CD14-positive monocyte (primary cell): ENCODE measurements at regions not wholly inside any gene's neighbourhood (a gene's known extent, or its start where the extent isn't known, plus 50 kb on each side); places are given as distances from the start of the nearest gene placed in this dataset.

Source experiments
- DNase-seq, 3 donors: peaks; one replicate each; pipeline ENCODE4 v3.0.0-alpha.2; 2011 to 2022
- H2AFZ ChIP-seq: 2 replicates; pipeline ENCODE4 v1.6.0; 2012; ENCODE audit warnings: mild to moderate bottlenecking, low read depth, low read length, inconsistent platforms; ENCODE audit not compliant: insufficient read depth, poor library complexity, severe bottlenecking
- H3K27ac ChIP-seq, 2 donors: 1 replicate in 1 of 2; 2 replicates in 1 of 2; pipeline ENCODE4 v1.5.1; 2012 to 2013; ENCODE audit warnings: low read length in 2 of 2, control low read depth in 1 of 2, inconsistent platforms in 1 of 2, low read depth in 1 of 2, mild to moderate bottlenecking in 1 of 2
- H3K27me3 ChIP-seq, 2 donors: one replicate each; pipeline versions ENCODE4 v1.6.0 to v1.6.1; 2011 to 2013; ENCODE audit warnings: low read length in 2 of 2; ENCODE audit not compliant: control insufficient read depth in 2 of 2, insufficient read depth in 2 of 2
- H3K36me3 ChIP-seq, 2 donors: replicated peaks in 1 of 2; 1 replicate in 1 of 2; 2 replicates in 1 of 2; pipeline versions ENCODE4 v1.5.1 to v1.6.1; 2012 to 2013; ENCODE audit warnings: low read length in 2 of 2, control low read depth in 1 of 2, inconsistent platforms in 1 of 2, mild to moderate bottlenecking in 1 of 2; ENCODE audit not compliant: insufficient read depth in 2 of 2, control insufficient read depth in 1 of 2
- H3K4me1 ChIP-seq, 2 donors: 1 replicate in 1 of 2; 2 replicates in 1 of 2; pipeline versions ENCODE4 v1.5.1 to v1.6.1; 2012 to 2013; ENCODE audit warnings: low read length in 2 of 2, control low read depth in 1 of 2, inconsistent platforms in 1 of 2, mild to moderate bottlenecking in 1 of 2, moderate library complexity in 1 of 2; ENCODE audit not compliant: insufficient read depth in 2 of 2, control insufficient read depth in 1 of 2
- H3K4me2 ChIP-seq: replicated peaks from 2 replicates; pipeline ENCODE3; 2012; ENCODE audit warnings: low read length, moderate library complexity, mild to moderate bottlenecking; ENCODE audit not compliant: poor library complexity, severe bottlenecking; ENCODE audit errors: extremely low read depth
- H3K4me3 ChIP-seq, 3 experiments: fragments of 200-600 bp in 1 of 3; sonication (generic) in 1 of 3; replicated peaks in 1 of 3; 1 replicate in 2 of 3; 2 replicates in 1 of 3; pipeline ENCODE4 v1.5.1; 2011 to 2013; ENCODE audit warnings: low read length in 3 of 3, mild to moderate bottlenecking in 3 of 3, control low read depth in 2 of 3, low read depth in 2 of 3, inconsistent platforms in 1 of 3, moderate library complexity in 1 of 3
- H3K79me2 ChIP-seq: 2 replicates; pipeline ENCODE4 v1.6.0; 2012; ENCODE audit warnings: mild to moderate bottlenecking, control low read depth, inconsistent platforms, low read length, moderate library complexity; ENCODE audit not compliant: insufficient read depth
- H3K9ac ChIP-seq: 2 replicates; pipeline ENCODE4 v1.6.0; 2017; ENCODE audit warnings: low read length, mild to moderate bottlenecking; ENCODE audit not compliant: insufficient read depth, poor library complexity, severe bottlenecking
- H3K9me3 ChIP-seq, 2 donors: replicated peaks in 1 of 2; 1 replicate in 1 of 2; 2 replicates in 1 of 2; pipeline versions ENCODE4 v1.5.1 to v1.6.1; 2012 to 2013; ENCODE audit warnings: low read length in 2 of 2, control low read depth in 1 of 2; ENCODE audit not compliant: control insufficient read depth in 1 of 2, insufficient read depth in 1 of 2
- H4K20me1 ChIP-seq: 2 replicates; pipeline ENCODE4 v1.6.0; 2012; ENCODE audit warnings: mild to moderate bottlenecking, low read length, control low read depth, moderate library complexity; ENCODE audit not compliant: insufficient read depth
- H3K27ac Mint-ChIP-seq, 7 donors: one replicate each; pipeline ENCODE4 v1.8.0; 2020; ENCODE audit warnings: mild to moderate bottlenecking in 7 of 7, mixed read lengths in 7 of 7, moderate library complexity in 6 of 7, inconsistent platforms in 2 of 7
- H3K27me3 Mint-ChIP-seq, 3 donors: one replicate each; pipeline ENCODE4 v1.8.0; 2021 to 2022; ENCODE audit warnings: low read depth in 3 of 3, mild to moderate bottlenecking in 3 of 3, mixed read lengths in 3 of 3, moderate library complexity in 3 of 3, inconsistent platforms in 1 of 3
- H3K36me3 Mint-ChIP-seq, 2 donors: one replicate each; pipeline ENCODE4 v1.8.0; 2020; ENCODE audit warnings: mixed read lengths in 2 of 2, inconsistent platforms in 1 of 2, mild to moderate bottlenecking in 1 of 2
- H3K4me1 Mint-ChIP-seq: one replicate; pipeline ENCODE4 v1.8.0; 2020; ENCODE audit warnings: mild to moderate bottlenecking, mixed read lengths
- H3K4me3 Mint-ChIP-seq, 2 donors: one replicate each; pipeline ENCODE4 v1.8.0; 2020; ENCODE audit warnings: mild to moderate bottlenecking in 2 of 2, mixed read lengths in 2 of 2, moderate library complexity in 1 of 2
- H3K9me3 Mint-ChIP-seq, 7 donors: one replicate each; pipeline ENCODE4 v1.8.0; 2020 to 2022; ENCODE audit warnings: mixed read lengths in 7 of 7, mild to moderate bottlenecking in 6 of 7, moderate library complexity in 6 of 7, inconsistent platforms in 2 of 7
- WGBS: methylation state at CpG from one replicate; pipeline ENCODE4 v1.1.5; 2013; ENCODE audit warnings: missing lambda C conversion rate; ENCODE audit not compliant: insufficient coverage; 5-methylcytosine and 5-hydroxymethylcytosine counted together
- intact Hi-C, 2 donors: fragments of 100-400 bp; cut with micrococcal nuclease; formaldehyde crosslinking; loops; one replicate each; pipeline versions ENCODE4 v1.15.0 to v1.15.1; 2023
- TF ChIP-seq, protein P1 (sequence below): fragments of 200-600 bp; IDR thresholded peaks from one replicate; pipeline ENCODE4 v1.8.0; 2022; ENCODE audit warnings: antibody characterized with exemption, mild to moderate bottlenecking

DNA sequence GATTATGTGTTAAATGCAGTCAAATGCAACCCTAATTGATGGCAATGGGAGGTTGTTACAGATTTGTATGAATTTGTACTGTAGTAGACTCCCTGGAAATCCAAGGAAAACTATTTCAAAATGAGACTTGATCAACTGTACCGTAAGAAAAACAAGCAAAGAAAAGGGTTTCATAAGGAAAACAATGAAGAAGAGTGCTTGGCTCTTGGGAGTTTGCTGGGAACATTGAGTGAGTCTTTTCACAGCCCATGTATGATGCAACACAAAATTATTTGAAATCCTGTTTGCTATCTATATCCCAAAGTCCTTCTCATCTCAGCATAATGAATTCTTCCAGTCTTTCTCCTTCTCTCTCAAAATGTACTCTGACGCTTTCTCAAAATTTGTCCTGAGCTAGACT is 67.0 kb upstream of the OSR1 start:
- Histone ChIP-seq H3K27ac (no peak overlapping the region), H3K27me3 (no peaks in the 10 kb centered on the region), H3K79me2 (no peaks in the 10 kb centered on the region), H3K9me3 (no peaks in the 10 kb centered on the region), H4K20me1 (no peaks in the 10 kb centered on the region), H3K9ac (no peak overlapping the region), H3K4me2 (no peak overlapping the region), H3K4me1 (no peaks in the 10 kb centered on the region), H3K36me3 (no peaks in the 10 kb centered on the region), H2AFZ (no peak overlapping the region), H3K4me3 (no peak overlapping the region)
- intact Hi-C loops = no loop called here
- no peak for DNase-seq
- Mint-ChIP-seq H3K27ac (no peak overlapping the region), H3K4me1 (no peaks in the 10 kb centered on the region), H3K27me3 (peaks cover 0 to 5% (median 0%) of the 10 kb centered on the region in 3 donors), H3K4me3 (no peak overlapping the region), H3K9me3 (peaks cover 0 to 2% (median 0%) of the 10 kb centered on the region in 7 donors), H3K36me3 (no peaks in the 10 kb centered on the region)
- TF ChIP-seq, protein P1, sequence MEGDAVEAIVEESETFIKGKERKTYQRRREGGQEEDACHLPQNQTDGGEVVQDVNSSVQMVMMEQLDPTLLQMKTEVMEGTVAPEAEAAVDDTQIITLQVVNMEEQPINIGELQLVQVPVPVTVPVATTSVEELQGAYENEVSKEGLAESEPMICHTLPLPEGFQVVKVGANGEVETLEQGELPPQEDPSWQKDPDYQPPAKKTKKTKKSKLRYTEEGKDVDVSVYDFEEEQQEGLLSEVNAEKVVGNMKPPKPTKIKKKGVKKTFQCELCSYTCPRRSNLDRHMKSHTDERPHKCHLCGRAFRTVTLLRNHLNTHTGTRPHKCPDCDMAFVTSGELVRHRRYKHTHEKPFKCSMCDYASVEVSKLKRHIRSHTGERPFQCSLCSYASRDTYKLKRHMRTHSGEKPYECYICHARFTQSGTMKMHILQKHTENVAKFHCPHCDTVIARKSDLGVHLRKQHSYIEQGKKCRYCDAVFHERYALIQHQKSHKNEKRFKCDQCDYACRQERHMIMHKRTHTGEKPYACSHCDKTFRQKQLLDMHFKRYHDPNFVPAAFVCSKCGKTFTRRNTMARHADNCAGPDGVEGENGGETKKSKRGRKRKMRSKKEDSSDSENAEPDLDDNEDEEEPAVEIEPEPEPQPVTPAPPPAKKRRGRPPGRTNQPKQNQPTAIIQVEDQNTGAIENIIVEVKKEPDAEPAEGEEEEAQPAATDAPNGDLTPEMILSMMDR = no peak
- 90% methylated on average over 1 of the region's 2 CpGs for WGBS

DNA sequence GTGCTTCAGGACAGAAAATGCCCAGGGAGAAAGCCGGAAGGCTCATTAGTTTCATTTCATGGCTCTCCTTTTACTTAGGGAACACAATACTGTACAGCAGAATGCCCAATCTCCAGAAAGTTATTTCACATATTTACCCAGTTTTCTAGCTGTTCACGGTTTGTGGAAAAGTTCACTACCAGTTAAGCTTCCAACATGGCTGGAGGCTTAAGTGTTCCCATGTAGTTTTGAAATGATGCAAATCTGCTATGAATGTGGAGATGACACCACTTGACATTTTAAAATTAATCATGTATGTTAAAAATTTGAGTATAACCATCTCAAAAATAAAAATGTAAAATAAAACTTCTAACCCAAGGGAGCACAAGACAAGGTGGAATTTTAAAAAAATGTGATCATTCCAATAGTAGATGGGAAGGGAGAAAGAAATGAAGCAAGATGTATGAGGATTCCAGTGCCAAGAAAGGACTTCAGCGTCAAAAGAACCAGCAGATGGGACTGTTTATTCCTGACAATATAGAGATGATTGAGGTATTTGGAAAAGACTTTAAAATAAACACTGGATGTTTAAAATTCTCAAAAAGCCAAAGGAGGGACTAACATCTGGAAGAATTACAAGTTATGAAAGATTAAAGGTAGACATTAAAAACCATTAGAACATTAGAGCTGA is 60.9 kb upstream of the OSR1 start:
- H3K27ac Mint-ChIP-seq = no peak overlapping the region

More for the DNA sequence above, 60.9 kb upstream of the OSR1 start:
- DNase-seq = no peak
- Histone ChIP-seq H3K79me2 (no peaks in the 10 kb centered on the region), H3K9ac (no peak overlapping the region), H3K4me3 (no peak overlapping the region), H3K27ac (no peak overlapping the region), H3K4me1 (no peaks in the 10 kb centered on the region), H3K9me3 (no peaks in the 10 kb centered on the region), H3K36me3 (no peaks in the 10 kb centered on the region), H3K4me2 (no peak overlapping the region), H2AFZ (no peak overlapping the region), H3K27me3 (no peaks in the 10 kb centered on the region), H4K20me1 (no peaks in the 10 kb centered on the region)
- no peaks in the 10 kb centered on the region for H3K4me1 Mint-ChIP-seq
- H3K9me3 Mint-ChIP-seq = peaks cover 0 to 3% (median 0%) of the 10 kb centered on the region in 7 donors
- no peaks in the 10 kb centered on the region for H3K36me3 Mint-ChIP-seq
- H3K27me3 Mint-ChIP-seq = peaks cover 0 to 2% (median 0%) of the 10 kb centered on the region in 3 donors
- no peak overlapping the region for H3K4me3 Mint-ChIP-seq
- WGBS = no CpG with 5 or more reads among the region's 3 CpGs
- TF ChIP-seq, protein P1 = no peak
- intact Hi-C loops = no loop called here
